GM19397 (cell line): ENCODE measurements at regions not wholly inside any gene's neighbourhood (a gene's known extent, or its start where the extent isn't known, plus 50 kb on each side); places are given as distances from the start of the nearest gene placed in this dataset.
"Not testable (repeated sequence)": the region's sequence is repeated elsewhere in the genome, so short reads cannot be mapped to it uniquely, and the experiment has no call there.

Source experiments
- ATAC-seq: cut with Tn5 transposase; IDR thresholded peaks from one replicate; pipeline ENCODE4 v1.9.1; 2021; ENCODE audit warnings: mild to moderate bottlenecking, moderate library complexity; ENCODE audit not compliant: unreplicated experiment

DNA sequence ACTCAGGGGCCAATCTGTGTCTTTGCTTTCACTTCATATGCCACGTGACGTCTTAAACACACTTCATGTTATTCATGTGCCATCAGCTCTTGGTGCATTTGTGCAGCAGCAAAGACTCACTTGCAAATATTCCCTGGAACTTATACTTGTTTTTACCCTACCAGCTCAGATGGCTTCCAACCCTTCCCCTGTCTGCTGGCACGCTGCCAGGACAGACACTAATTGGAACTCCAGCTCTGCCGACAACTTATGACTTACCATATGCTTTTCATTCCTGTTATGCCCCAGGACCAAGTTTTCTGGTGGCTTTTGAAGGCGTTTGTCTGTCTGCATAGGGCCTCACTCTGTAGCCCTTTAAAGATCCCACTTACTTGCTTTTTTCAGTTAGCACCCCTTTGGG lies 261.7 kb upstream of the GNPDA2 start:
- no peak for ATAC-seq

DNA sequence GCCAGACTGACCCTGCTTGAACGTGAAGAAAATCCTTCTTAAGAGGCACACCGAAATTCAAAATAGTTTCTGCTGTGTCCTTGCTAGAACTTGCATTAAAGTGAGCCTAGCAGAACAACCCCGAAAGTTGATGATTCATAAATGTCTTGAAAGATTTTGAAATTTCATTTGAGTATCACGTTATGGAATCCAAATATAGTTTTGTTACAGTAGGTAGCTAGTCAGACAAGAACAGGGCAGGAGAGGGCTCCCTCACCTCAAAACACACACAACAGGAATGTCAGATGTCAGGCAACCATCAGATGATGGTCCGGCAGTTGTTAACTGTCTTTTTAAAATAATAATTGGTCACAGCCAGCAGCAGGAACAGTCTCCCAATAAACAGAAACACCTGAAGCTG lies 259.6 kb upstream of the GNPDA2 start:
- ATAC-seq = no peak

GRCh38 chr4:44985152-44985551 lies 258.8 kb upstream of the GNPDA2 start:
- no peak for ATAC-seq

GRCh38 chr4:44984083-44984482 lies 257.7 kb upstream of the GNPDA2 start:
- ATAC-seq = no peak

GRCh38 chr4:44983083-44983482 lies 256.7 kb upstream of the GNPDA2 start:
- ATAC-seq = no peak

DNA sequence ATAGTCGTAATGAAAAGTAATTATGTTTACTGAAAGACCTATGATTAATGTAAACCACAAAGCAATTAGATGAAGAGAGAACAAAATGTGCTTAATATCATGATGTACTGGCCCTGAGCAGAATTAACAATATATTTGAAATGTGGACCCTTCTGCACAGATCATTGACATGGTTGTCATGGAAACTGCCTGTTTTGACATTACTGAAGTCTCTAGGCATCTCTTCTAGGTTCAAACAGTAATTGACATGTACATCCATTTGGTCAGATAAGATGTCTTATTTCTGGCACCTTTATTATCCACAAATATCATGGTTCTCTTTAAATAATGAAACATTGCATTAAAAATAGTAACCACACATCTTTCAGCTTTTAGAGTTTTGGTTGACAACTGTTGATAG lies 251.7 kb upstream of the GNPDA2 start:
- ATAC-seq = no peak

GRCh38 chr4:44965435-44966095 lies 239.2 kb upstream of the GNPDA2 start:
- ATAC-seq = no peak

DNA sequence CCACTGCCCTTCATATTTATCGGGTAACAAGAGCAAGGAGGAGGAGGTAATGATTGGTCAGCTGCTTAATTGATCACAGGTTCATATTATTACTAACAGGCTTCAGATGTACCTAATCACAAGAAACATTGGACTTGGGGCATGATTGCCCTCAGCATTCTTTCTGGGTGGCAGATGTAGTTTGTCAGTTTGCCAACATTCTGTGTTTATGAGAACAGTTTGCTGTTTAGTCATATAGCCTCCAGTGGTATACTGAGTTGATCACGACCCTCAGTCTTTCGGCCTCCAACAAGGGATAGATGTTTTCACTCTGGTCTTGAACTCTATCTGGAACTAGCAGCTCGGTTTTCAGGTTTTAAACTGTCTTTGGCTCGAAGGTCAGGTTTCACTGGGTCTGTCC lies 237.7 kb upstream of the GNPDA2 start:
- ATAC-seq = not testable (repeated sequence)

GRCh38 chr4:44961001-44961755 lies 234.8 kb upstream of the GNPDA2 start:
- no peak for ATAC-seq

GRCh38 chr4:44931720-44932119 lies 205.4 kb upstream of the GNPDA2 start:
- no peak for ATAC-seq

DNA sequence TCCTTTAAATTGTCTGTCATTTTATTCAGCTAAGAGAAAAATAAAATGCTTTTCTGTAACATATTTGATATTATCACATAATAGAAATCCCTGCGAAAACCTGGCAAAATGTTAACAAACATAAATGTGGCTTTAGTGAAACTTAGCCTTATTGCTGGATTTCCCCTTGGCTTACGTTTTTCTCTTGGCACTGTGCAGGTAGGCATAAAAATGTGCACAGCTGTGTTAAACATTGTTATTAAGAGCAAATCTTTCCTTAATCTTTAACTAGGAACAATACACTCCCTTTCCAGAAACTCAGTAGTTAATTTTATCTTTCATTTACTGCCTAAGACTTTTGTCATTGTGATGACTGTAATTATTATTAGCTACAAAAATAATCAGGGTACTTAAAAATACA lies 202.4 kb upstream of the GNPDA2 start:
- ATAC-seq = no peak

GRCh38 chr4:44927399-44928380 lies 201.3 kb upstream of the GNPDA2 start:
- no peak for ATAC-seq

DNA sequence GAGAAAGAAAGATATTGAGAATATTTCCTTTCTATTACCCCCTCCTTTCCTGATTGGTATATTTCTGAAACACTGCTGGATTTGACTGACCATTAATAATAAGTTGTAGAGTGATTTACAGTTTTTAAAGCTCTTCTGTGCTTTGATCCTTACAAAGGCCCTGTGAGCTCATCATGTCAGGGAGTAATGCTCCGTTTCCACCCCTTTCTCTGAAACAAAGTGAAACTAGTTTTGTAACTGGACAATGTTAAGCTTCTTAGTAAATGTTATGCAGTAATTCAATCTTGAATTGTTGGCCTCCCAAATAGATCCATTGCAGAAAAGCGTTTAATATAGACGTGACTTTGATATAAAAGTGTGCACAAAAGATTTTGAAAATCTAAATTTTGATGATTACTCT lies 190.1 kb upstream of the GNPDA2 start:
- no peak for ATAC-seq

GRCh38 chr4:44914748-44915147 lies 188.4 kb upstream of the GNPDA2 start:
- ATAC-seq = no peak

DNA sequence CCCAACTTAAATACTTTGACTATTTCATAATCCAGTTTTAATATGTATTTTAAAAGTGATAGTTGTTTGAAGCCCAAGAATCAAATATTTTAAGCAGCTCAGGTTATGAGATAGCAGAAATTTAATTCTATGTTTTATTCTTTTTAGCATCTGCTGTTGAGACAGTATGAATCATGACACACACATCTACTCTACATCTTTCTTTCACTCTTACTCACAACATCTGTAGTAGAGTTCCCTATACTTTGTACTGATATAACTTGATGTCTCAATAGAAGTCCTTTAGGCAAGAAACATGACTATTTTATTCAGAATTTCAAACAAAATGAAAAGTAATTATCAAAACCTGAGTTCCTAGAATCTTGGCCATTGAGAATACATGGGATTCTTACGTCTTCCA lies 187.9 kb upstream of the GNPDA2 start:
- ATAC-seq = no peak

DNA sequence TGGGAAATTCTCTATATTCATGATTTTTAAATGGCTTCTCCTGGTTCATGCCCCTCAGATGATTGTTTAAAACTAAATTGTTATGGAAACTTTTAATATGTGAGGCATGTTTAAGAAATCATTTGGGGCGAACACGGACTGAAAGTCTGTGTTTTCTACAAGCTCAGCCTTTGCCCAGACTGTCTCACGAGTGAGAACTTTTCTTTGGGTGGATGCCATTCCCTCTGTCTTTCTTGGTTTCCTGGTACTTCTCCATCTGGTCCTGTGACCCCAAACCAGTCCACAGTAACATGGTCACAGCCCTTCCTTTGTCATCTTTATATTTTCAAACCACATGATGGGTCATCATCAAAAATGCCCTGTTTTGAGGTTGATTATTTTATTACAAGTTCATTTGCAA lies 186.6 kb upstream of the GNPDA2 start:
- ATAC-seq = no peak

- no peak for ATAC-seq
Measured at GRCh38 chr4:44908565-44908964, 182.2 kb upstream of the GNPDA2 start.

GRCh38 chr4:44872246-44872645 lies 145.9 kb upstream of the GNPDA2 start:
- no peak for ATAC-seq

- ATAC-seq = no peak
Measured at GRCh38 chr4:44871133-44871532, 144.8 kb upstream of the GNPDA2 start.

GRCh38 chr4:44869985-44870384 lies 143.6 kb upstream of the GNPDA2 start:
- ATAC-seq = no peak

- no peak for ATAC-seq
Measured at GRCh38 chr4:44869222-44869882, 143.0 kb upstream of the GNPDA2 start.
